Ramos (cell line): ENCODE measurements at regions not wholly inside any gene's neighbourhood (a gene's known extent, or its start where the extent isn't known, plus 50 kb on each side); places are given as distances from the start of the nearest gene placed in this dataset.
"Not testable (repeated sequence)": the region's sequence is repeated elsewhere in the genome, so short reads cannot be mapped to it uniquely, and the experiment has no call there.

ENCODE experiments used
- in situ Hi-C: fragments of 300-500 bp; cut with MboI; formaldehyde crosslinking; loops from one replicate; pipeline ENCODE4 v1.14.3; 2022; ENCODE audit warnings: low sequenced_read_pairs; ENCODE audit not compliant: unreplicated experiment

- in situ Hi-C loops: no loop called here
These were observed 625.3 kb upstream of the HS3ST1 start for GRCh38 chr4:12053966-12054365.

DNA sequence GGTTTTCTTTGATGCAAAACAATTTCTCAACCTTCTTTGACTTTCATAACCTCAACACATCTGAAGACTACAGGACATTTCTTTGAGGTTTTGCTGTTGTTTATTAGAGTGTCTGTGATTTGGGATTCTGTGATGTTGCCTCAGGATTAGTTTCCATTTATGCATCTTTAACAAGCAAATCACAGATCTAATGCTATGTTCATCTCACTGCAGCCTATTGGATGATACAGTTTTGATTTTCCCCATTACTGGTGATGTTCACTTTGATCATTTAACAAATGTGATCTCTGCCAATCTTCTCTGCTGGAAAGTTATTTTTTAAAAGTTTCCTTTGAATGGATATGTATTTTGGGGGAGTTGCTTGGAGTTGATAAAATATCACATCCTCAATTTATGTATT, 624.9 kb upstream of the HS3ST1 start:
- in situ Hi-C loops: no loop called here

- in situ Hi-C loops: no loop called here
These were observed 621.7 kb upstream of the HS3ST1 start for GRCh38 chr4:12050357-12050756.

DNA sequence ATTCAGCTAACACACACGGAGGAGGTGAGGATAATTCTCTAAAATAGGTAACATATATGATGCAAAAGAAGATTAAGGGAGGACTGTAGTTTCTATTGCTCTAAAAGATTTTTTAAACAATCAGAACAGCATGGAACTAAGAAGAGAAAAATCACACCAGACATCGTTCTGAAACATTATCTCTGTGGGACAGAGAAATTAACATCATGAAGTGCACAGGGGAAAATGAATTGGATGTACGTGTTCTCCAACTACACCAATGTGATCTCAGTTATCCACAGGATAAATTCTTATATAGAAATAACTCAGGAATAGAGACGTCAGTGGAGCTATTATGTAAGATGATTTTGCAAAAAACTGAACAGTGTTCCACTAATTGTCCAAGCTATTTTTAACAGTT, 614.1 kb upstream of the HS3ST1 start:
- in situ Hi-C loops: no loop called here

DNA sequence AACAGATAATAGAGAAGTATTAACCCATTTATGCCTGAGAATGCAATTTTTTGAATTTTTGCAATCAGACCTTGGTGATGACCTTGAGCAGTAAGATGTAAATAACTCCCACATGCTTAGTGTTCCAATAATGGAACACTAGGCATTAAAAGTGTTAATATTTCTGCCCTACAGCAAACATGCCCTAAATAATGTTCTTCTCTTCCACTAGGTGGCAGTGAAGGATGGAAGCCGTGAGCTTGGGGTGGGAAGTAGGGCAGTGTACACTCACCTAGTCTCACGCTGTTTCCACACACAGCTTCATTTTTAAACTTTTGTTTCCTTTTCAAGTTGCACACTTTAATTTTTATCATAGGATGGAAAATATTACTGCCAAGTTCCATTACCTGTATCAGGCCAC, 613.1 kb upstream of the HS3ST1 start:
- in situ Hi-C loops: no loop called here

- in situ Hi-C loops: no loop called here
These were observed 607.8 kb upstream of the HS3ST1 start for GRCh38 chr4:12036450-12036849.

GRCh38 chr4:12028258-12028657, 599.6 kb upstream of the HS3ST1 start:
- in situ Hi-C loops: no loop called here

GRCh38 chr4:12022409-12022808, 593.7 kb upstream of the HS3ST1 start:
- in situ Hi-C loops: no loop called here

DNA sequence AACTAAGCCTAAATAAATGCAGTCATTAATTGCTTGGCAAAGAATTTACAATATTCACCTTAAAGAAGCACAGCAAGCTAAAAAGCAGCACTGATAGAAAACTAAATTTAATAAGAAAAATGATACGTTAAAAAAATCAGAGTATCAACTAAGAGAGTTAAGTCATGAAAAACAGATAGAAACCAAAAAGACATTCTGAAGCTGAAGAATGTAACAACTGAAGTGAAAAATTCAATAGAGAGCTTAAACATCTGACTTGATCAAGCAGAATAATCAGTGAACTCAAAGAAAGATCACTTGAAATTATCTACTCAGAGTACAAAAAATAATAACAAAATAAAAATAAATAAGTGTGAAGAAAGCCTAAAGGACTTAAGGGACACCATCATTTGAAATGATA, 588.0 kb upstream of the HS3ST1 start:
- in situ Hi-C loops: no loop called here

GRCh38 chr4:12005471-12005870, 576.8 kb upstream of the HS3ST1 start:
- in situ Hi-C loops: no loop called here

GRCh38 chr4:11996581-11996980, 567.9 kb upstream of the HS3ST1 start:
- in situ Hi-C loops: not testable (repeated sequence)

GRCh38 chr4:11976726-11977263, 548.1 kb upstream of the HS3ST1 start:
- in situ Hi-C loops: no loop called here

- in situ Hi-C loops: no loop called here
These were observed 544.6 kb upstream of the HS3ST1 start for GRCh38 chr4:11973270-11973669.

GRCh38 chr4:11970754-11971153, 542.1 kb upstream of the HS3ST1 start:
- in situ Hi-C loops: no loop called here

DNA sequence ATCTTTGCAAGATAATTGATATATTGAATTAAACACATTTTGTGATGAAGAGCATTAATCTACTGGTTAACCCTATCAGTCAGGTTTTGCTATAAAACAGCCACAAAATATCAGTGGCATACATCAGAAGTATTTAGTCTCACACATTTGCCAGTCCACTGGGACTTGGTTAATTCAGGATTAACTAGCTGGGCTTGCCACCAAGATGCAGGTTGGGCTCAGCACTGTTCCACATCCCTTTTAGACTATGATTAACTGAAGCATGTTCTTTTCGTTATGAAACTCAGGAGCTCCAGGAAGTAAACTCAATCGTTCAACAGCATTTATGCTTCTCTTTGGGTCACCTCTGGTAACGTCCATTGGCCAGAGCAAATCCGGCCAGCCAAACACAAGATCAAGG, 538.1 kb upstream of the HS3ST1 start:
- in situ Hi-C loops: no loop called here

DNA sequence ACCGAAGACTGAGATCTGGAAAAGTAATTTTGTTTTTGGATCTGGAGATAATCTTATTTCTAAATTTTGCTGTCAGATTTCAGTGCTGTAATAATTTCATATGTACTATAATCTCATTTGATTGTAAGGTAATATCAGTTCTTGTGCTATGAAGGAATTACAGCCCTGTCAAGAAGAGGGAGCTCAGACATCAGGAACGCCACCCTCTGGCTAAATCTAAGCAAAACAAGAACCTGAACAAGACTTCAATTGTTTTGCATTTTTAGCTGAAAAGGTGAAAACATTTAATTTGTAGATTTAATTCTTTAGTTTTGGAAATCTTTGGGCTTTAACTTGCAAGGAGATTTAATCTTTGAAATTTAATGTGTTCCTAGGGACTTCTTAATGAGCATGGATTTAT, 525.4 kb upstream of the HS3ST1 start:
- in situ Hi-C loops: no loop called here

- in situ Hi-C loops: no loop called here
These were observed 520.7 kb upstream of the HS3ST1 start for GRCh38 chr4:11949355-11949754.

DNA sequence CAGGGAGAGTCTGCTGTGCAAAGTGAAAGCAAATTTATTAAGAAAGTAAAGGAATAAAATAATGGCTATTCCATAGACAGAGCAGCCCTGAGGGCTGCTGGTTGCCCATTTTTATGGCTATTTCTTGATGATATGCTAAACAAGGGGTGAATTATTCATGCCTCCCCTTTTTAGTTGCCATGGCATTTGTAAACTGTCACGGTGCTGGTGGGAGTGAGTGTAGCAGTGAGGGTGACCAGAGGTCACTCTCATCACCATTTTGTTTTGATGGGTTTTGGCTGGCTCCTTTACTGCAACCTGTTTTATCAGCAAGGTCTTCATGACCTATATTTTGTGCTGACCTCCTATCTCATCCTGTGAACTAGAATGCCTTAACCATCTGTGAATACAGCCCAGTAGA, 518.9 kb upstream of the HS3ST1 start:
- in situ Hi-C loops: not testable (repeated sequence)

DNA sequence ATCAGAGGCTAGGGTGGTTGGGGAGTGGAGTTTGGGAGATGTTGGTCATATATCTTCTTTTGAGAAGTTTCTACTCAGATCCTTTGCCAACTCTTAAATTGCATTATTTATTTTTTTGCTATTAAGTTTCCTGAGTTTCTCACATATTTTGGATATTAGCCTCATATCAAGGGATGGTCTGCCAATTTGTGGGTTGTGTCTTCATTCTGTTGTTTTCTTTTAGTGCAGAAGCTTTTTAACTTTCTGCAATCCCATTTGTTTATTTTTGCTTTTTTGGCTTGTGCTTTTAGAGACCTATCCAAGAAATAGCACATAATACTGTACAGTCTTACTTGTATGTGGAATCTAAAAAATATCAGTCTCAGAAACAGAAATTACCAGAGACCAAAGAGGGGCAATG, 509.2 kb upstream of the HS3ST1 start:
- in situ Hi-C loops: no loop called here

DNA sequence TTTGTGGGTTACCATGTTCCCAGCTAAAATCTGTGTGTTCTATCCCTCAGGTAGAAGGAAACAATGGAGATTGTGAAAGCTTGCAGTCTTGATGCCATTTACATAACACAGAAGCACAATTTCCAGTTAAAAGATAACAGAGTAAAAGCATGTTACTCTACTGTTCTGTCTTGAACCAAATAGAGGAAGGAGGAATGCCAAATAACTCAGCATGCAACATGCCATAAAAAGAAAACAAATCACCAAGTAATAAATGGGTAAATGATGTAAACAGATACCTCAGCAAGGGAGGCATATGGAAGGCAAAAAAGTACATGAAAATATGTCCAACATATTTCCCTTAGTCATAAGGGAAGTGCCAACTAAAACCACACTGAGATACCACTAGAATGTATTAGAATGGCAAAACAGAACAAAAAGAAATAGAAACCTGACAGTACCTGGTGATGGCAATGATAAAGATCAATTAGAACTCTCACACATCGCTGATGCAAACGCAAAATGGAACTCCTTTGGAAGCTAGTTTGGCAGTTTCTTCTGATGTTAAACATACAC, 502.6 kb upstream of the HS3ST1 start:
- in situ Hi-C loops: no loop called here

DNA sequence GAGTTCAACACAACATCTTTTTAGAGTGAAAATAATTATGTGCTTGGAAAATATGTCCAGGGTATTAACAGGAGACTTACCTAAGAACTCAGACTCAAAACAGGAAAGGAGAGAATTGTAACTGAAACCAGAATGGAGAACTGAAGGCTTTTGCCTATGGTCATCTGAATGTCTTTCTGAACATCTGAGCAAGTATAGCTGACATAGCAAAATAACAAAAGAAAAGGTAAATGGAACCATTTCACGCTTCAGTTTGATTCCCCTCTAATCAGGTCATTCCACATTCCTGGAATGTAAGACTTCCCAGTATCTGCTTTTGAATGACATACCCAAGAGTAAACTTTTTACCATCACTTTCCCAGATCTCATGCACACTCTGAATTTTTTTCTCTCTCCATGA, 500.4 kb upstream of the HS3ST1 start:
- in situ Hi-C loops: no loop called here

GRCh38 chr4:11919316-11919715, 490.6 kb upstream of the HS3ST1 start:
- in situ Hi-C loops: no loop called here

DNA sequence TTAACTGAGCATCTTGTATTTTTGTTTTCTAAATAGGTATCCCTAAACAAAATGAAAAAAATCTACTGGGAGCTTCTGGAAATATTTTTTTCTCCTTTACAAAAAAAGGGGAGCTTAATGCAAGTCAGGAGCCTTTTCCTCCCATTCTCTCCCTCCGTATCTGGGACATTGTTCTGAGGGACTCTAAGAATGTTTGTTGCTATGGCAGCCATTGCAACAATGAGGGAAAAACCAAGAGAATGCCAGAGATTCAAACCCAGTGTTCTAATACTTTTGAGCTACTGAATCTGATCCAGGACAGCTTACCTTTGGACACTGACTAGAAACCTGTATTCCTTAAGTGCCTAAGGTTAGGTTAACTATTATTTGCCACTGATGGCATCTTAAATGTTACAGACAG, 485.7 kb upstream of the HS3ST1 start:
- in situ Hi-C loops: no loop called here
